CD8-positive, alpha-beta memory T cell (primary cell): ENCODE measurements at regions not wholly inside any gene's neighbourhood (a gene's known extent, or its start where the extent isn't known, plus 50 kb on each side); places are given as distances from the start of the nearest gene placed in this dataset.
A peak's percentile ranks its signal among the peaks of the same experiment; 100 is the strongest.

ENCODE experiments used
- CTCF ChIA-PET: fragments of 350-600 bp; sonication (Branson Sonifier 250); formaldehyde crosslinking; loops from one replicate; lab custom pipeline; 2021; ENCODE audit warnings: antibody characterized with exemption; lab: Charles Lee
- POLR2A ChIA-PET: fragments of 350-600 bp; sonication (Branson Sonifier 250); formaldehyde crosslinking; loops from one replicate; lab custom pipeline; 2021; ENCODE audit warnings: antibody characterized with exemption; lab: Charles Lee
- DNase-seq, 5 donors: peaks; one replicate each; pipeline versions ENCODE4 v3.0.0 to v3.0.0-alpha.2; 2020 to 2022; ENCODE audit warnings: mixed read lengths in 1 of 5
- H3K27ac ChIP-seq: one replicate; pipeline ENCODE4 v1.7.0; 2013; ENCODE audit warnings: low read depth, mild to moderate bottlenecking, low read length, moderate library complexity
- H3K27me3 ChIP-seq: 2 replicates; pipeline ENCODE4 v1.7.0; 2013; ENCODE audit warnings: low read length, mild to moderate bottlenecking; ENCODE audit not compliant: insufficient read depth, poor library complexity, severe bottlenecking
- H3K36me3 ChIP-seq: 2 replicates; pipeline ENCODE4 v1.7.0; 2013; ENCODE audit warnings: mild to moderate bottlenecking, low read length, moderate library complexity; ENCODE audit not compliant: insufficient read depth
- H3K4me1 ChIP-seq: 2 replicates; pipeline ENCODE4 v1.7.0; 2013; ENCODE audit warnings: mild to moderate bottlenecking, low read length, moderate library complexity; ENCODE audit not compliant: insufficient read depth
- H3K4me3 ChIP-seq: 2 replicates; pipeline ENCODE4 v1.7.0; 2013; ENCODE audit warnings: mild to moderate bottlenecking, low read length
- H3K9me3 ChIP-seq: 2 replicates; pipeline ENCODE4 v1.7.0; 2013; ENCODE audit warnings: mild to moderate bottlenecking, low read length
- H3K27ac Mint-ChIP-seq, 8 donors: one replicate each; pipeline ENCODE4 v1.8.0; 2020 to 2021; ENCODE audit warnings: mixed read lengths in 8 of 8, mild to moderate bottlenecking in 6 of 8, inconsistent platforms in 3 of 8, moderate library complexity in 3 of 8
- H3K27me3 Mint-ChIP-seq, 2 donors: one replicate each; pipeline ENCODE4 v1.8.0; 2020 to 2021; ENCODE audit warnings: mixed read lengths in 2 of 2, mild to moderate bottlenecking in 1 of 2, moderate library complexity in 1 of 2
- H3K36me3 Mint-ChIP-seq, 3 donors: one replicate each; pipeline ENCODE4 v1.8.0; 2020 to 2021; ENCODE audit warnings: mixed read lengths in 3 of 3, inconsistent platforms in 1 of 3, mild to moderate bottlenecking in 1 of 3
- H3K4me1 Mint-ChIP-seq, 3 donors: one replicate each; pipeline ENCODE4 v1.8.0; 2020 to 2021; ENCODE audit warnings: mixed read lengths in 3 of 3, inconsistent platforms in 1 of 3, mild to moderate bottlenecking in 1 of 3
- H3K4me3 Mint-ChIP-seq, 7 donors: one replicate each; pipeline ENCODE4 v1.8.0; 2020 to 2021; ENCODE audit warnings: mixed read lengths in 7 of 7, mild to moderate bottlenecking in 6 of 7, moderate library complexity in 4 of 7, inconsistent platforms in 2 of 7
- H3K9me3 Mint-ChIP-seq, 5 donors: one replicate each; pipeline ENCODE4 v1.8.0; 2020 to 2022; ENCODE audit warnings: mixed read lengths in 5 of 5, mild to moderate bottlenecking in 3 of 5, moderate library complexity in 2 of 5, inconsistent platforms in 1 of 5

GRCh38 chr18:3328532-3328931, 66.6 kb downstream of the MYL12B start:
- Histone ChIP-seq H3K9me3 (no peaks in the 10 kb centered on the region), H3K36me3 (no peaks in the 10 kb centered on the region), H3K27ac (no peak overlapping the region), H3K4me1 (no peaks in the 10 kb centered on the region), H3K27me3 (no peaks in the 10 kb centered on the region), H3K4me3 (no peak overlapping the region)
- Mint-ChIP-seq H3K9me3 (no peaks in the 10 kb centered on the region), H3K36me3 (peaks cover 0 to 5% (median 0%) of the 10 kb centered on the region in 3 donors), H3K4me3 (no peak overlapping the region), H3K4me1 (no peaks in the 10 kb centered on the region), H3K27ac (no peak overlapping the region), H3K27me3 (peaks cover 4 to 25% of the 10 kb centered on the region in 2 donors)
- ChIA-PET CTCF (no interaction called here), POLR2A (no interaction called here)
- DNase-seq, result no peak

GRCh38 chr18:3329471-3329870, 67.5 kb downstream of the MYL12B start:
- Histone ChIP-seq H3K4me1 (no peaks in the 10 kb centered on the region), H3K27me3 (no peaks in the 10 kb centered on the region), H3K27ac (no peak overlapping the region), H3K9me3 (no peaks in the 10 kb centered on the region), H3K36me3 (no peaks in the 10 kb centered on the region), H3K4me3 (no peak overlapping the region)
- CTCF ChIA-PET, result no interaction called here
- H3K36me3 Mint-ChIP-seq, result peaks cover 0 to 5% (median 0%) of the 10 kb centered on the region in 3 donors
- no peaks in the 10 kb centered on the region for H3K4me1 Mint-ChIP-seq
- no peak overlapping the region for H3K4me3 Mint-ChIP-seq
- no peaks in the 10 kb centered on the region for H3K9me3 Mint-ChIP-seq
- H3K27me3 Mint-ChIP-seq, result peaks cover 4 to 20% of the 10 kb centered on the region in 2 donors
- no peak for DNase-seq
- POLR2A ChIA-PET, result no interaction called here
- H3K27ac Mint-ChIP-seq, result no peak overlapping the region

GRCh38 chr18:3329872-3330271, 67.9 kb downstream of the MYL12B start:
- no peak overlapping the region for H3K27ac ChIP-seq
- H3K36me3 ChIP-seq, result no peaks in the 10 kb centered on the region
- H3K27me3 ChIP-seq, result no peaks in the 10 kb centered on the region
- H3K4me3 ChIP-seq, result no peak overlapping the region
- no peaks in the 10 kb centered on the region for H3K4me1 ChIP-seq
- H3K9me3 Mint-ChIP-seq, result no peaks in the 10 kb centered on the region
- no peak for DNase-seq
- CTCF ChIA-PET, result no interaction called here
- H3K27me3 Mint-ChIP-seq, result peaks cover 4 to 16% of the 10 kb centered on the region in 2 donors
- H3K36me3 Mint-ChIP-seq, result peaks cover 0 to 5% (median 0%) of the 10 kb centered on the region in 3 donors
- POLR2A ChIA-PET, result no interaction called here
- H3K27ac Mint-ChIP-seq, result peak overlapping the region in 1 of 8 donors; percentile 8
- H3K9me3 ChIP-seq, result no peaks in the 10 kb centered on the region
- no peaks in the 10 kb centered on the region for H3K4me1 Mint-ChIP-seq
- no peak overlapping the region for H3K4me3 Mint-ChIP-seq

DNA sequence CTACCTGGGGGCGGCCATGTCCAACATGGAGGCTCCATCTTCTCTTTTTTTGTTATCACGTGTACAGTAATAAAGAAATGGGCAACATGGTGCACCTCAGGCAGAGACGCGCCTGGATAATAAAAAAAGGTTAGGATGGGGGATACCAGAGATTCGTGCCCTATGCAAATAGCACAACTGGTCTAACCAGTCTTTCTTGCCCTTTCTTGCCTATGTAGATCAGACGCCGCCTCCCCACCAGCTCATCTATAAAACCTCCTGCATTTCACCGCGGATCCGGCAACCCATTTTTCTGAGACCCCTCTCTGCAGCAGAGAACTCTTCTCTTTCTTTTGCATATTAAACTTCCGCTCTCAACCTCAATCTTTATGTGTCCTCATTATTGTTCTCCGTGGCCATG, 68.7 kb downstream of the MYL12B start:
- H3K36me3 ChIP-seq, result no peaks in the 10 kb centered on the region
- Mint-ChIP-seq H3K4me3 (no peak overlapping the region), H3K27ac (no peak overlapping the region), H3K4me1 (no peaks in the 10 kb centered on the region), H3K27me3 (peaks cover 4 to 15% of the 10 kb centered on the region in 2 donors), H3K9me3 (no peaks in the 10 kb centered on the region), H3K36me3 (peaks cover 0 to 5% (median 0%) of the 10 kb centered on the region in 3 donors)
- H3K9me3 ChIP-seq, result no peaks in the 10 kb centered on the region
- H3K4me3 ChIP-seq, result no peak overlapping the region
- no peaks in the 10 kb centered on the region for H3K27me3 ChIP-seq
- H3K4me1 ChIP-seq, result no peaks in the 10 kb centered on the region
- ChIA-PET CTCF (no interaction called here), POLR2A (no interaction called here)
- no peak overlapping the region for H3K27ac ChIP-seq
- DNase-seq, result no peak

- CTCF ChIA-PET, result interaction anchor here (1.2 to 1.8 kb wide), 2 partner anchors 165 to 334 kb away, joined by 3 to 5 read pairs; no protein-coding TSS in a partner anchor
Observed at GRCh38 chr18:3332376-3332775, 70.4 kb downstream of the MYL12B start.

DNA sequence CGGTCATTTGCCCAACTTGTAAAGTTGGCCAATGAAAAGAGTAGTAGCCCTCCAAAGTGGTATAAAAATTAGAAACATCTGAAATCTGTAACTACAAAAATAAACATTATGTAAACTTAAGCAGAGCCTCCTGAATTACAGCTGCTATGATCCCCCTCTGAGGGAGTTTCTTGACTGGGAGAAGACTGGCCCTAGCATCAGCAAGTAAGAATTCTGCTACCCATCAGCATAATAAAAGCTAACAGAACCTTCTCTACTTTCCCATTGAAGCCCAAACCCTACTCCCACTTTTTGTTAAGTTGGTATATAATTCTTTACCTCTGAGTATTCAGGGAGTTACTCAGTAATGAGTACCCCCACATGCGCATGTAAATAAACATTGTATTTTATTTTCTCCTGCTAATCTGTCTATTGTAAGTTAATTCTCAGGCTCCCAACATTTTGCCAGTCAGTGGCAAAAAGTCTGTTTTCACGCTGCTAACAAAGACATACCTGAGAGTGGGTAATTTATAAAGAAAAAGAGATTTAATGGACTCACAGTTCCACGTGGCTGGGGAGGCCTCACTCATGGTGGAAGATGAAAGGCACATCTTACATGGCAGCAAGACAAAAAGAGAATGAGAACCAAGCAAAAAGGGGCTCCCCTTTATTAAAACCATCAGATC, 71.3 kb downstream of the MYL12B start:
- CTCF ChIA-PET, result interaction anchor here (1.2 to 1.8 kb wide), 2 partner anchors 164 to 333 kb away, joined by 3 to 5 read pairs; no protein-coding TSS in a partner anchor
- no peaks in the 10 kb centered on the region for H3K4me1 ChIP-seq
- Mint-ChIP-seq H3K4me1 (no peaks in the 10 kb centered on the region), H3K36me3 (no peaks in the 10 kb centered on the region), H3K27me3 (peaks cover 2 to 4% of the 10 kb centered on the region in 2 donors), H3K4me3 (no peak overlapping the region), H3K9me3 (no peaks in the 10 kb centered on the region), H3K27ac (no peak overlapping the region)
- H3K36me3 ChIP-seq, result no peaks in the 10 kb centered on the region
- POLR2A ChIA-PET, result no interaction called here
- H3K4me3 ChIP-seq, result no peak overlapping the region
- no peaks in the 10 kb centered on the region for H3K27me3 ChIP-seq
- H3K9me3 ChIP-seq, result no peaks in the 10 kb centered on the region
- DNase-seq, result no peak
- H3K27ac ChIP-seq, result no peak overlapping the region

More at GRCh38 chr18:3332376-3332775, 70.4 kb downstream of the MYL12B start:
- Histone ChIP-seq H3K27me3 (no peaks in the 10 kb centered on the region), H3K4me1 (no peaks in the 10 kb centered on the region), H3K27ac (no peak overlapping the region), H3K4me3 (no peak overlapping the region), H3K9me3 (no peaks in the 10 kb centered on the region), H3K36me3 (no peaks in the 10 kb centered on the region)
- Mint-ChIP-seq H3K27me3 (peaks cover 2 to 4% of the 10 kb centered on the region in 2 donors), H3K4me1 (no peaks in the 10 kb centered on the region), H3K27ac (no peak overlapping the region), H3K4me3 (no peak overlapping the region), H3K36me3 (no peaks in the 10 kb centered on the region), H3K9me3 (no peaks in the 10 kb centered on the region)
- POLR2A ChIA-PET, result interaction anchor here (0.5 kb wide), 1 partner anchor 20 kb away, joined by 3 read pairs; no protein-coding TSS in a partner anchor
- DNase-seq, result no peak

GRCh38 chr18:3333721-3334386, 71.9 kb downstream of the MYL12B start:
- Histone ChIP-seq H3K4me1 (no peaks in the 10 kb centered on the region), H3K36me3 (no peaks in the 10 kb centered on the region), H3K9me3 (no peaks in the 10 kb centered on the region), H3K27ac (no peak overlapping the region), H3K4me3 (no peak overlapping the region), H3K27me3 (no peaks in the 10 kb centered on the region)
- Mint-ChIP-seq H3K9me3 (no peaks in the 10 kb centered on the region), H3K4me3 (no peak overlapping the region), H3K27me3 (peaks cover 2 to 4% of the 10 kb centered on the region in 2 donors), H3K36me3 (no peaks in the 10 kb centered on the region), H3K27ac (no peak overlapping the region), H3K4me1 (no peaks in the 10 kb centered on the region)
- CTCF ChIA-PET, result interaction anchor here (1.8 kb wide), 1 partner anchor 332 kb away, joined by 5 read pairs; no protein-coding TSS in a partner anchor
- no peak for DNase-seq
- POLR2A ChIA-PET, result no interaction called here

GRCh38 chr18:3340015-3340681, 78.2 kb downstream of the MYL12B start:
- Histone ChIP-seq H3K4me1 (no peaks in the 10 kb centered on the region), H3K27me3 (no peaks in the 10 kb centered on the region), H3K27ac (no peak overlapping the region), H3K36me3 (no peaks in the 10 kb centered on the region), H3K4me3 (no peak overlapping the region), H3K9me3 (no peaks in the 10 kb centered on the region)
- peaks cover 0 to 3% (median 0%) of the 10 kb centered on the region in 5 donors for H3K9me3 Mint-ChIP-seq
- H3K27me3 Mint-ChIP-seq, result no peaks in the 10 kb centered on the region
- no peak overlapping the region for H3K4me3 Mint-ChIP-seq
- H3K4me1 Mint-ChIP-seq, result peaks cover 0 to 8% (median 6%) of the 10 kb centered on the region in 3 donors
- DNase-seq, result no peak
- ChIA-PET CTCF (no interaction called here), POLR2A (no interaction called here)
- H3K27ac Mint-ChIP-seq, result no peak overlapping the region
- peaks cover 0 to 4% (median 0%) of the 10 kb centered on the region in 3 donors for H3K36me3 Mint-ChIP-seq
